ENCODE measurements at regions not wholly inside any gene's neighbourhood (a gene's known extent, or its start where the extent isn't known, plus 50 kb on each side); places are given as distances from the start of the nearest gene placed in this dataset.

DNA sequence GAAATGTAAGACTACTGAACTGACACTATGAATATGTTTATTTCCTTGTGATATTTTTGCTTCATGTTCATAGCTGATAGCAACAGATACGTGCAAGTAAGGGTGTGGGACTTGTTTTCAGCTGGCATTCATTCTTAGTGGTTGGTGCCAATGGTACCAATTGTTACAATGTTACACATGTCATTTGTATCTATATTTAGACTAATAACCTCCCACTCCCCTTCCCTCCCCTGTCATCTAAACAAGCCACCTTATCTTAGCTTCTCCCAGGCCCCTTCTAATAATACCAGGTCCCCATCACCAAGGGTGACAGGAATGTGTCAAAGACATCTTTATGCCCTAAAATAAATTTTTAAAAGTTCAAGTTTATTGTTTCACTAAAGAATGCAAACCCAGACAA is 294.7 kb upstream of the FAM98A start:
- TF ChIP-seq, protein P1, sequence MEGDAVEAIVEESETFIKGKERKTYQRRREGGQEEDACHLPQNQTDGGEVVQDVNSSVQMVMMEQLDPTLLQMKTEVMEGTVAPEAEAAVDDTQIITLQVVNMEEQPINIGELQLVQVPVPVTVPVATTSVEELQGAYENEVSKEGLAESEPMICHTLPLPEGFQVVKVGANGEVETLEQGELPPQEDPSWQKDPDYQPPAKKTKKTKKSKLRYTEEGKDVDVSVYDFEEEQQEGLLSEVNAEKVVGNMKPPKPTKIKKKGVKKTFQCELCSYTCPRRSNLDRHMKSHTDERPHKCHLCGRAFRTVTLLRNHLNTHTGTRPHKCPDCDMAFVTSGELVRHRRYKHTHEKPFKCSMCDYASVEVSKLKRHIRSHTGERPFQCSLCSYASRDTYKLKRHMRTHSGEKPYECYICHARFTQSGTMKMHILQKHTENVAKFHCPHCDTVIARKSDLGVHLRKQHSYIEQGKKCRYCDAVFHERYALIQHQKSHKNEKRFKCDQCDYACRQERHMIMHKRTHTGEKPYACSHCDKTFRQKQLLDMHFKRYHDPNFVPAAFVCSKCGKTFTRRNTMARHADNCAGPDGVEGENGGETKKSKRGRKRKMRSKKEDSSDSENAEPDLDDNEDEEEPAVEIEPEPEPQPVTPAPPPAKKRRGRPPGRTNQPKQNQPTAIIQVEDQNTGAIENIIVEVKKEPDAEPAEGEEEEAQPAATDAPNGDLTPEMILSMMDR (IDR thresholded peaks at IDR 0.05) = no peak
- TF ChIP-seq EZH2phosphoT487 (IDR thresholded peaks at IDR 0.05) (no peak), EZH2 (IDR thresholded peaks at IDR 0.05) (no peak)

All from neural progenitor cell (in vitro differentiated cells).